ENCODE measurements at regions not wholly inside any gene's neighbourhood (a gene's known extent, or its start where the extent isn't known, plus 50 kb on each side); places are given as distances from the start of the nearest gene placed in this dataset.

DNA sequence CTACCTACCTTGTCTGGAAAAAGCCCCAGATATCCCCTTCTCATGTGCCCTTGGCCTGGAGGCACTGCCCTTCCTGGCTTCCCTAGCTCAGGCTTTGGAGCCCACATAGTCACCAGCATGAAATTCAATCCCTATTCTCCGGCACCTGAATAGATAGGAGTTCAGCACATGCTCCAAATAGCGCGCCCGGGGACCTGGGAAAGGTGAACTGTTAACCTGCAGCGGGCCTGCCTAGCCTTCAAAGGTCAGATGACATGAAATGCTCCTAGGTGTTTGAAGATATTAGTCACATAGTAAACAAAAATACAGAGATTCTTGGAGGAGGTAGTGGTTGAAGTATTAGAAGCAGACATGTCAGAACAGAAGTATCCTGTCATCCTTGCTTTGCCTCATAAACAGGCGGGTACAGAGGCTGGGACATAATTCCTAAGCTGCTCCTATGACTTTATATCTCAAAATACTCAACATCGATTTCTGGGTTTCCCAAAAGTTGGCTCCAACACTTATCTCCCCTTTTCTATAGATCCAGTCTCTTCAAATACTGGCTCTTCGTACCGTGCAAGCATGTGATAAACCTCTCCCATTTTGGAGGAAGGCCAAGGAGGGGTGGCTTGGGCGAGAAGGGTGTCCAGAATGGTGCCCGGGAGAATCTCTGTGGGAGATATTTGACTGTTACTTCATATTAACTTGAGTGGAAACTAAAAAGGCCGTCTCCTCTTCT is 88.0 kb upstream of the ANKH start:
- peak overlapping the region in 3 of 4 donors; percentile 6 to 42 (median 17) for H3K27ac ChIP-seq
- no peak overlapping the region for H3K4me3 ChIP-seq
- WGBS, 2 donors, result 34 to 55% methylated on average over 9 to 10 of the region's 12 CpGs
- no peaks in the 10 kb centered on the region for H3K36me3 ChIP-seq
- TF ChIP-seq POLR2A (IDR thresholded peaks at IDR 0.05) (no peak), CTCF (IDR thresholded peaks at IDR 0.05) (no peak)
- intact Hi-C loops (cut with DNase I), result no loop called here
- DNase-seq, result no peak
- peaks cover 0 to 18% (median 0%) of the 10 kb centered on the region in 3 donors for H3K4me1 ChIP-seq
- H3K9me3 ChIP-seq, result no peaks in the 10 kb centered on the region
- H3K27me3 ChIP-seq, result no peaks in the 10 kb centered on the region

DNA sequence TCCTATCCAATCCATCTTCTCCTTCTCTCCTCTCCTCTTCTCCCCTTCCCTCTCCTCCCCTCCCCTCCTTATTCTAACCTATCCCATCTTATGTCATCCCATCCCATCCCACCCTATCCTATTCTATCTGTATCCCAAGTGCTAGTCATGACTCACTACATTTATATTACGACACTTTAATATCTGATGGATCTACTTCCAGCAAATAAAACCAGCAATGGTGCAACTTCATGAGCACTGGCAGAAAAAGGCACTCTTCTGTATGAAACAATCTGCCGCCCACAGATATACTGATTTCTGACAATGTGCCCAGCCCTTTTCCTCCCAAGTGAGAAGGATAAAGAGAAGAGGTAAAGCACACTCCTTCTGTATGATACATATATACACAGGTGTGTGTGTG is 86.6 kb upstream of the ANKH start:
- WGBS, 2 donors, result 23 to 45% methylated on average over 2 of the region's 2 CpGs
- Histone ChIP-seq H3K36me3 (no peaks in the 10 kb centered on the region), H3K4me3 (no peak overlapping the region), H3K4me1 (peaks cover 0 to 18% (median 0%) of the 10 kb centered on the region in 3 donors), H3K27me3 (no peaks in the 10 kb centered on the region), H3K27ac (no peak overlapping the region), H3K9me3 (no peaks in the 10 kb centered on the region)
- DNase-seq, result no peak
- intact Hi-C loops (cut with DNase I), result no loop called here
- TF ChIP-seq POLR2A (IDR thresholded peaks at IDR 0.05) (no peak), CTCF (IDR thresholded peaks at IDR 0.05) (no peak)

GRCh38 chr5:14956423-14957046 is 85.0 kb upstream of the ANKH start:
- Histone ChIP-seq H3K36me3 (no peaks in the 10 kb centered on the region), H3K4me3 (no peak overlapping the region), H3K4me1 (peaks cover 0 to 18% (median 0%) of the 10 kb centered on the region in 3 donors), H3K27ac (no peak overlapping the region), H3K27me3 (no peaks in the 10 kb centered on the region), H3K9me3 (no peaks in the 10 kb centered on the region)
- no peak for TF ChIP-seq CTCF (IDR thresholded peaks at IDR 0.05)
- no peak for TF ChIP-seq POLR2A (IDR thresholded peaks at IDR 0.05)
- 83 to 85% methylated on average over 6 of the region's 6 CpGs for WGBS, 2 donors
- DNase-seq, result no peak
- intact Hi-C loops (cut with DNase I), result no loop called here

DNA sequence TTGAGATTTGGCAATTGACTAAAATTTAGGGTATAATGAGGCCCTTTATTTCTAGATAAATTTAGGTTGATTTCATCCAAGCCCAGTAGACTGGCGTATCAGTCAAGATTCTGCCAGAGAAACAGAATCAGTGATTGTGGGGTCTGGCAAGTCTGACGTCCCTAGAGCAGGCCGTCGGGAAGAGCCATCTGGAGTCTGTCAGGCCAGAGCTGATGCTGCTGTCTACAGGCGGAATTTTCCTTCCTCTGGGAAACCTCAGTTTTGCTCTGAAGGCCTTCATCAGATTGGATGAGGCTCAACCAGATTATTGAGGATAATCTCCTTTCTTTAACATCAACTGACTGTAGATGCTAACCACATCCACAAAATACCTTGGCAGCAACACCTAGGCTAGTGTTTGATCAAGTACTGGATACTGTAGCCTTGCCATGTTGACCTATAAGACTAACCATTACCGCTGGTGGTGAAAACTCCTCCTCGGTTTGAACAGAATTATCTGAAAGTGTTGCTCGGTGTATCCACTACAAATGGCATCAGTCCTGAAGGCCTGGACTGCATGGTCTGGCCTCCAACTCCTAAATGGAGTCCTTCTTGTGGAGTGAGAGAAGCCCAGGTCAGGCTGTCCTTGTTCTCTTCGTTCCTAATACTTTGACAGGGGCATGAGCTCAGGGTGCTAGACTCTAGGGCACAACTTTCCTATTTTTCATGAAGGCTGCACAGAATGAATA is 83.2 kb upstream of the ANKH start:
- H3K36me3 ChIP-seq, result no peaks in the 10 kb centered on the region
- no peaks in the 10 kb centered on the region for H3K9me3 ChIP-seq
- H3K27me3 ChIP-seq, result no peaks in the 10 kb centered on the region
- intact Hi-C loops (cut with DNase I), result no loop called here
- H3K4me1 ChIP-seq, result peaks cover 0 to 14% (median 0%) of the 10 kb centered on the region in 3 donors
- no peak overlapping the region for H3K4me3 ChIP-seq
- no peak for TF ChIP-seq CTCF (IDR thresholded peaks at IDR 0.05)
- no peak for TF ChIP-seq POLR2A (IDR thresholded peaks at IDR 0.05)
- WGBS, 2 donors, result 79 to 84% methylated on average over 7 to 9 of the region's 9 CpGs
- DNase-seq, result no peak
- H3K27ac ChIP-seq, result no peak overlapping the region

DNA sequence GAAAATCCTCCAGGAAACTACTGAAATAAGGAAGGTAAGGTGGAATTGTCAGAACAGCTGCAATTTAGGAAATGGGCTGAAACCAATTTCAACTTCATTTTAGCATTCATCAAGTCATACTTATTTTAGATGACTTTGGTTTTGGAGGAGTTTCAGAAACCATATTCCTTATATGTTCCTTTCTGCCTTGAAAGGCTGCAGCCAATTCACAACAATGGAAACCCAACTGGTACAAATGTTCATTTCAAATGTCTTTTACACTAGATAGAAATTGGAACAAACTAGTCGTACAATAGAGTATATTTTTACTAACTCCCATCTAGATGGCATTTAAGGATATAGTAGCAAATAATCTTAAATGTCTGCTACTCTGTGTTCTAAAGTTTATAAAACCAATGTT is 82.6 kb upstream of the ANKH start:
- DNase-seq, result no peak
- H3K27ac ChIP-seq, result no peak overlapping the region
- TF ChIP-seq POLR2A (IDR thresholded peaks at IDR 0.05), result no peak
- TF ChIP-seq CTCF (IDR thresholded peaks at IDR 0.05), result no peak
- H3K9me3 ChIP-seq, result no peaks in the 10 kb centered on the region
- intact Hi-C loops (cut with DNase I), result no loop called here
- no peak overlapping the region for H3K4me3 ChIP-seq
- WGBS, 2 donors, result 81 to 90% methylated on average over 1 of the region's 1 CpG
- H3K4me1 ChIP-seq, result peaks cover 0 to 9% (median 0%) of the 10 kb centered on the region in 3 donors
- H3K27me3 ChIP-seq, result no peaks in the 10 kb centered on the region
- no peaks in the 10 kb centered on the region for H3K36me3 ChIP-seq

All from esophagus squamous epithelium (tissue), 5 donors.